Esophagus (tissue), 2 donors: ENCODE measurements at regions not wholly inside any gene's neighbourhood (a gene's known extent, or its start where the extent isn't known, plus 50 kb on each side); places are given as distances from the start of the nearest gene placed in this dataset.
A peak's percentile ranks its signal among the peaks of the same experiment; 100 is the strongest.

ENCODE experiments used
- H3K27ac ChIP-seq, 2 donors: one replicate each; pipeline ENCODE4 v1.5.1; 2013; ENCODE audit warnings: low read depth in 2 of 2, mild to moderate bottlenecking in 2 of 2, inconsistent platforms in 1 of 2, low read length in 1 of 2, moderate library complexity in 1 of 2
- H3K27me3 ChIP-seq, 2 donors: one replicate each; pipeline ENCODE4 v1.6.1; 2013; ENCODE audit warnings: low read length in 2 of 2, control low read depth in 1 of 2, mild to moderate bottlenecking in 1 of 2; ENCODE audit not compliant: insufficient read depth in 2 of 2, control insufficient read depth in 1 of 2
- H3K36me3 ChIP-seq, 2 donors: one replicate each; pipeline ENCODE4 v1.6.1; 2013; ENCODE audit warnings: low read length in 1 of 2; ENCODE audit not compliant: control insufficient read depth in 2 of 2, insufficient read depth in 2 of 2
- H3K4me1 ChIP-seq, 2 donors: one replicate each; pipeline ENCODE4 v1.6.1; 2013; ENCODE audit warnings: low read length in 1 of 2; ENCODE audit not compliant: control insufficient read depth in 2 of 2, insufficient read depth in 2 of 2
- H3K4me3 ChIP-seq, 2 donors: one replicate each; pipeline ENCODE4 v1.5.1; 2013; ENCODE audit warnings: low read length in 2 of 2, mild to moderate bottlenecking in 2 of 2, low read depth in 1 of 2, moderate library complexity in 1 of 2
- H3K9me3 ChIP-seq, 2 donors: one replicate each; pipeline ENCODE4 v1.6.1; 2013; ENCODE audit warnings: mild to moderate bottlenecking in 2 of 2, low read depth in 1 of 2, low read length in 1 of 2, moderate library complexity in 1 of 2; ENCODE audit not compliant: control insufficient read depth in 2 of 2, insufficient read depth in 1 of 2
- WGBS, 2 donors: extraction: QIAGEN DNeasy Blood & Tissue Kit; methylation state at CpG; one replicate each; pipeline ENCODE4 v1.1.7; 2013; 5-methylcytosine and 5-hydroxymethylcytosine counted together
- donor health status: healthy with polysubstance abuse.
- donor health status: Bipolar disorder and iron deficiency.

DNA sequence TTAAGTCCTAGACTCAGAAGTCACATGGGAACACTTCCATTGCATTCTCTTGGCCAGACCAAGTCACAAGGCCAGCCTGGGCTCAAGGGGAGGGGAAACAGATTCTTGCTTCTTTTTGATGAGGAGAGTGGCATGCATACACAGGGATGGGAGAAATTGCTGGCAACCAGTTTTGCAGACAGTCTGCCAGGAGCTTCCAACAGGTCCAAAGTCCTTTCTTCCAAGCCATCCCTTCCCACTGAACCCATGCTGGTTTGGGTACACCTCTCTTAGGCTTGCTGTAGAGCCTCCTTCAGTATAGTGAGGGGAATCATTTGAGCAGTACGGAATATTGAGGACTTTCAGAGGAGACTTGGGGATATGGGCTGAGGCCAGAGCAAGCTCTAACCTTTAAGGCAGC, 267.8 kb downstream of the BCOR start:
- 88 to 90% methylated on average over 1 of the region's 1 CpG for WGBS, 2 donors
- H3K27ac ChIP-seq = no peak overlapping the region
- no peaks in the 10 kb centered on the region for H3K4me1 ChIP-seq
- H3K36me3 ChIP-seq = no peaks in the 10 kb centered on the region
- no peaks in the 10 kb centered on the region for H3K27me3 ChIP-seq
- no peak overlapping the region for H3K4me3 ChIP-seq
- H3K9me3 ChIP-seq = no peaks in the 10 kb centered on the region

DNA sequence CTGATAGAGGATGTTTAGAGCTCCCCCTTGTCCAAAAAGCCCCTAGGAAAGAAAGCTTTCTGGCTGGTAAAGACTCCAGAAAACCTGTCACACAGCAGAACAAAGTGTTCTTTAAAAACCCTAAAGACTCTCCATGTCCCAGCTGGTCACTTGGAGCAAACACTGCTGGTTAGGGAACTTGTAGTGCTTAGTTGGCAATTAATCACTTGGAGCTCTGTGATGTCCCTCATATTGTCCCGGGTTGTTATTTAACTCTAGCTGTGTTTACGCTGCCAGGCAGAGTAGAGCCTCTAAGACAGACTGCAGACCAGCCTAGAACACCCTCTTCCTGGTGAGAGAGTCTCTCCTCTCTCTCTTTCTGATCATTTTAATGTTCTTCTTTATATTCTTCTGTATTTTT, 267.3 kb downstream of the BCOR start:
- no peaks in the 10 kb centered on the region for H3K36me3 ChIP-seq
- 53 to 71% methylated on average over 2 of the region's 2 CpGs for WGBS, 2 donors
- no peak overlapping the region for H3K4me3 ChIP-seq
- no peaks in the 10 kb centered on the region for H3K27me3 ChIP-seq
- no peaks in the 10 kb centered on the region for H3K4me1 ChIP-seq
- no peak overlapping the region for H3K27ac ChIP-seq
- no peaks in the 10 kb centered on the region for H3K9me3 ChIP-seq

DNA sequence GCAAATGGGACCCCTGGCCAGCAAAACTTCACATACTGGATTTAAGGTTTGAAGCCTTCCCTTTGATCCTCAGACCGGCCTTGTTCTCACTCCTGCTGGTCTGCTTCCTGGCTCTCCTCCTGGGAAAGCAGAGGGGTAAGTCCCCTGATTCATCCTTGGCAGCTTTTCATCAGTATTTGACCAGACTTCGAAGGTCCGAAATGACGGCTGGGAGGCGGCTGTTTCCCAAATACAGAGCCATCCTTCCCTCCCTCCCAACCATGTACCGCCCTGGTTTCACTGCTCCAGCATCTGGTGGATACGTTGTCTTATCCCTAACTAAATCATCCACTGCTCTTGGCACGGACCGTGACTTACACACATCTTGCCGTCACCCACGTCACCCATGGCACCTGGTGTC, 265.5 kb downstream of the BCOR start:
- WGBS, 2 donors = 79 to 80% methylated on average over 11 of the region's 11 CpGs
- Histone ChIP-seq H3K27me3 (no peaks in the 10 kb centered on the region), H3K36me3 (no peaks in the 10 kb centered on the region), H3K4me1 (no peaks in the 10 kb centered on the region), H3K4me3 (no peak overlapping the region), H3K27ac (no peak overlapping the region), H3K9me3 (no peaks in the 10 kb centered on the region)

DNA sequence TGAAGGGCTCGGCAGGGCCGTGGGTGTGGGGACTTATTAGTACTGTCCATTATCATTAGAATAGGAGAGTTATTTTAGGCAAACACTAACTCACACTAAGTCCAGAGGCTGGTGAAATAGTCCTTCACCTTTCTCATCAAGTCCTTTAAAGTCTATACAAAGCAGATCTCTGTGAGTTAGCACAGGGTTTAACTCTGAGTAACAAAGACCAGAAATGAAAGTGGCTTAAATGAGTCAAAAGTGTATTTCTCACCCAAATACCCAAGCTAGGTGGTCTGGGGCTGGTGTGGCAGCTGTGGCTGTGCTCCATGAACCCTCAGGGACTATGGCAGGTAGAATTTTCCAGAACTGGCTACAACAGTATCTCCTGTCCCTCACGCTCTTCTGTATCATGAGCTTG, 263.2 kb downstream of the BCOR start:
- Histone ChIP-seq H3K27ac (no peak overlapping the region), H3K9me3 (no peaks in the 10 kb centered on the region), H3K27me3 (no peaks in the 10 kb centered on the region), H3K4me1 (peaks cover 0 to 2% of the 10 kb centered on the region in 2 donors), H3K36me3 (no peaks in the 10 kb centered on the region), H3K4me3 (no peak overlapping the region)
- 91 to 97% methylated on average over 3 of the region's 3 CpGs for WGBS, 2 donors

DNA sequence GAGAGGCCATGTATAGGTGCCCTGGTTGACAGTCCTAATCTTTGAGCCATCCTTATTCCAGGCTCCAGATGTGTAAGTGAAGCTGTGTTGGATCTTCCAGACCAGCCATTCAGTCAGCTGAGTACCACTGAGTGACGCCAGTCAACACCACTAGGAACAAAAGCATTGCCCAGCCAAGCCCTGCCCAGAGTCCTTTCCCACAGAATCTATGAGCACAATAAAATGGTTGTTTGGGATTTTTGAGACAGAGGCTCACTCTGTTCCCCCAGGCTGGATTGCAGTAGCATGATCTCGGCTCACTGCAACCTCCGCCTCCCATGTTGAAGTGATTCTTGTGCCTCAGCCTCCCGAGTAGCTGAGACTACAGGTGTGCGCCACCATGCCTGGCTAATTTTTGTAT, 262.5 kb downstream of the BCOR start:
- H3K9me3 ChIP-seq = no peaks in the 10 kb centered on the region
- WGBS, 2 donors = 94 to 97% methylated on average over 5 of the region's 5 CpGs
- H3K4me1 ChIP-seq = peaks cover 0 to 2% of the 10 kb centered on the region in 2 donors
- no peak overlapping the region for H3K4me3 ChIP-seq
- no peaks in the 10 kb centered on the region for H3K36me3 ChIP-seq
- H3K27me3 ChIP-seq = no peaks in the 10 kb centered on the region
- H3K27ac ChIP-seq = no peak overlapping the region

DNA sequence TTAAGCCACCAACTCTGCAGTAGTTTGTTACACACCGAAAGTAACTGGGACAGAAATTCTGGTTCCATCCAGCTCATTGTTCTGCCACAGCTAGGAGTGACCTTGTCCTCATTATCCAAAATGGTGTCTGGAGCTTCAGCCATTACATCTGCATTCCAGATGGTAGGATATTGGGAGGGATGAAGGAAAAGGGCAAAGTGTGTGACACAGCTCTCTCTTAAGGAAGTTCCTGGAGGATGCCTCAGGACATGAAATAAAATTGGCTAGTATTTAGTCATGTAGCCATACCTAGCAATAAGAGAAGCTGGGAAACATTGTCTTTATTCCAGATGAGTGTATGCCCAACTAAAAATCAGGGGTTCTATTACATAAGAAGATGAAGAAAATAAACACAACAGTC, 262.0 kb downstream of the BCOR start:
- no peaks in the 10 kb centered on the region for H3K27me3 ChIP-seq
- H3K4me3 ChIP-seq = no peak overlapping the region
- H3K9me3 ChIP-seq = no peaks in the 10 kb centered on the region
- no peaks in the 10 kb centered on the region for H3K36me3 ChIP-seq
- no peak overlapping the region for H3K27ac ChIP-seq
- H3K4me1 ChIP-seq = peaks cover 0 to 2% of the 10 kb centered on the region in 2 donors
- WGBS, 2 donors = 88% methylated on average over 1 of the region's 1 CpG

DNA sequence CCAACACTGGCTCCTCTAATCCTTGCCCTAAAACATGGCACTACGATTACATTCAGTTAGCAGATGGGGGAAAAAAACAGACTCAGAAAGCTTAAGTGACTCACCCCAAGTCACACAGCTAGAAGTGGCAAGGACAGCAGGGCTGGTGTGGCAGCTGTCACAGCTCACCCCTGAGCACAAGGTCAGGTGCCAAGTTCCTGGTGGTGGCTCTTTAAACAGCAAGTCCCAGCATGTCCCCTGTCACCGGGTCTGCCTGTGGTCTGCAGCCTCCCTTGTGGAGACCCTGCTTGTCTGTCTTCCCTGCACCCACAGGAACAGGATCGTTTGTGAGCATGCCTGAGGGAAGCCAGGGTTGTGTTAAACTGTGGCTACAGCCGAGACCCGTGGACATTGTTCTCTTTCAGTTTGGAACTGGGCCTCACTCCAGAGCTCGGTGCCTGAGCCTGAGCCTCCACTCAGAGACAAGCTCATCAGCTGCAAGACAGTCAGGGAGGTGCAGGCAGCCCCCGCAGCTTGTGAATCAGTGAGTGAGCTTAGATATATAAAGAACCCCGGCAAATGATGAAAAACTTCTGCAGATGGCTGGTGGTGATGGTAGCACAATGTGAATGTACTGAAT, 260.8 kb downstream of the BCOR start:
- no peaks in the 10 kb centered on the region for H3K9me3 ChIP-seq
- WGBS, 2 donors = 55 to 68% methylated on average over 8 of the region's 8 CpGs
- no peaks in the 10 kb centered on the region for H3K36me3 ChIP-seq
- peaks cover 0 to 2% of the 10 kb centered on the region in 2 donors for H3K4me1 ChIP-seq
- H3K27me3 ChIP-seq = no peaks in the 10 kb centered on the region
- H3K27ac ChIP-seq = peak overlapping the region in 1 of 2 donors; percentile 33
- no peak overlapping the region for H3K4me3 ChIP-seq

DNA sequence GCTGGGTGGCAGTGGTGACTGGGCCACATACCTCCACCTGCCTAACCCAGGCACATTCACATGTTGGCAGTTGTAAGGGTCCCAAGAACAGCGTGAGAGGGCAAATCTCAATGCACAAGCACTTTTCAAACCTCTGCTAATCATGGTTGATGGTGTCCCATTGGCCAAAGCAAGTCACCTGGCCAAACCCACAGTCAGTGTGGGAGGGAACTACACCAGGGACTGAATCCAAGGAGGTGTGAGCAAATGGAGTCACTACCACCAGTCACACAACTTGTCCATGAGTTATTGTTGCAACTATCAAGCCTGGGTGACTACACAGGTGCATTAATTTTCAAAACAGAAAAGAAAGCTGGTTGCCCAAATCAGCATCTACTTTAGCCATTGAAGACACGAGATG, 260.1 kb downstream of the BCOR start:
- H3K27ac ChIP-seq = no peak overlapping the region
- no peaks in the 10 kb centered on the region for H3K9me3 ChIP-seq
- 78 to 96% methylated on average over 2 of the region's 2 CpGs for WGBS, 2 donors
- H3K36me3 ChIP-seq = no peaks in the 10 kb centered on the region
- H3K4me1 ChIP-seq = peaks cover 0 to 2% of the 10 kb centered on the region in 2 donors
- peaks cover 0 to under 1% of the 10 kb centered on the region in 2 donors for H3K27me3 ChIP-seq
- no peak overlapping the region for H3K4me3 ChIP-seq

DNA sequence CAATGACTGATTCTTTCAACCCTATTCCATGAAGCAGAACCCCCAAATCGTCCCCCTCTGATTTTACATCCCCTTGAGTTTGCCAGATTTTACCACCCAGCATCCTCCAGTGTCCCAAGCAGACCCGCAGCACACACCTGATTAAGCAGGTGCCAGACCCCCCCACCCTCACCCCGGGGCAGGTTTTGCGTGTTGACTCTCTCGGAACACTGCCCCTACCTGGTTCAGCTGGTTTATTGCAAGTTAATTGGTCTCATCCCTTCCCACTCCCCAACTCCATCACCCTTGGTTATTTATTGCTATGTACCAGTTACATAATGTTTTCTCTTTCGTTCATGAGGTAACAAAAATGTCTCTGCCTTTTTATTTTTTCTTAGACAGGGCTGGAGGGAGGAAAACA, 258.4 kb downstream of the BCOR start:
- Histone ChIP-seq H3K4me3 (no peak overlapping the region), H3K9me3 (no peaks in the 10 kb centered on the region), H3K4me1 (peaks cover 0 to 2% of the 10 kb centered on the region in 2 donors), H3K36me3 (no peaks in the 10 kb centered on the region), H3K27ac (no peak overlapping the region), H3K27me3 (peaks cover 0 to 4% of the 10 kb centered on the region in 2 donors)
- WGBS, 2 donors = 54 to 81% methylated on average over 6 of the region's 6 CpGs

DNA sequence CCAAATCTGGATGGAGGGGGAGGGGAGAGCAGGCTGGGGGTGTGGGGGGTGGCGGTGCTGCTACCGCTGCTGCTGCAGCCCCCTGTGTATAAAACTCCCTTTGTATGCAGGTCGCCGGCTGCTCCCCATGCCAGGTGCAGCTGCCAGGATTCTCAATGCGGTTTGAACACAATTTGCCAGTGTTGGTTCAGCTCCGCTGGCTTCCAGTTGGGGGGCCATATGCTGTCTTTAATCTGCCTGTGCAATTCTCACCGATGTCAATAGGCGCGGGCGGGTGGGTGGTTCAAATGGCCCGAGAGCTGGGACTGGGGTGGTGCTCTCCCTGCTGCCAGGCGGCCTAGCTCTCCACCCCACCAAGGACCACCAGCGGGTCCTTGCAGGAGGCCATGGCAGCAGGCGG, 257.6 kb downstream of the BCOR start:
- peaks cover 0 to 4% of the 10 kb centered on the region in 2 donors for H3K27me3 ChIP-seq
- peaks cover 0 to 2% of the 10 kb centered on the region in 2 donors for H3K4me1 ChIP-seq
- H3K9me3 ChIP-seq = no peaks in the 10 kb centered on the region
- no peaks in the 10 kb centered on the region for H3K36me3 ChIP-seq
- WGBS, 2 donors = 71 to 82% methylated on average over 14 of the region's 14 CpGs
- H3K27ac ChIP-seq = no peak overlapping the region
- no peak overlapping the region for H3K4me3 ChIP-seq
